H9 (cell line): ENCODE measurements at regions not wholly inside any gene's neighbourhood (a gene's known extent, or its start where the extent isn't known, plus 50 kb on each side); places are given as distances from the start of the nearest gene placed in this dataset.
A peak's percentile ranks its signal among the peaks of the same experiment; 100 is the strongest.

ENCODE experiments used
- DNase-seq: peaks from one replicate; pipeline ENCODE4 v3.0.0-alpha.2; 2017
- H2AFZ ChIP-seq: one replicate; pipeline ENCODE4 v1.6.1; 2013; ENCODE audit warnings: mild to moderate bottlenecking, low read length, control low read depth, moderate library complexity
- H2AK5ac ChIP-seq: 2 replicates; pipeline ENCODE4 v1.6.1; 2013; ENCODE audit warnings: low read length, control low read depth, mixed read lengths; ENCODE audit not compliant: insufficient read length
- H2BK120ac ChIP-seq: one replicate; pipeline ENCODE4 v1.6.1; 2013; ENCODE audit warnings: low read depth, mild to moderate bottlenecking, low read length, control low read depth, inconsistent platforms; ENCODE audit not compliant: poor library complexity, severe bottlenecking
- H2BK12ac ChIP-seq: 2 replicates; pipeline ENCODE4 v1.6.1; 2013; ENCODE audit warnings: low read length, control low read depth, mixed read lengths, low read depth; ENCODE audit not compliant: insufficient read length
- H2BK15ac ChIP-seq: 2 replicates; pipeline ENCODE4 v1.6.1; 2013; ENCODE audit warnings: low read depth, low read length, control low read depth
- H2BK20ac ChIP-seq: one replicate; pipeline ENCODE4 v1.6.1; 2013; ENCODE audit warnings: low read depth, mild to moderate bottlenecking, low read length, control low read depth, inconsistent platforms; ENCODE audit not compliant: poor library complexity, severe bottlenecking
- H2BK5ac ChIP-seq: 2 replicates; pipeline ENCODE4 v1.6.1; 2013; ENCODE audit warnings: low read length, control low read depth, mixed read lengths; ENCODE audit not compliant: insufficient read length
- H3K14ac ChIP-seq: 2 replicates; pipeline ENCODE4 v1.6.1; 2013; ENCODE audit warnings: low read length, control low read depth; ENCODE audit not compliant: insufficient read depth
- H3K18ac ChIP-seq: 2 replicates; pipeline ENCODE4 v1.6.1; 2013; ENCODE audit warnings: low read depth, mild to moderate bottlenecking, mixed read lengths, low read length, control low read depth; ENCODE audit not compliant: insufficient read length
- H3K23ac ChIP-seq: 2 replicates; pipeline ENCODE4 v1.6.1; 2013; ENCODE audit warnings: low read length, control low read depth, mixed read lengths, low read depth; ENCODE audit not compliant: insufficient read length
- H3K23me2 ChIP-seq: 2 replicates; pipeline ENCODE4 v1.6.1; 2013; ENCODE audit warnings: low read depth, mild to moderate bottlenecking, mixed read lengths, low read length, control low read depth; ENCODE audit not compliant: insufficient read length, poor library complexity, severe bottlenecking
- H3K27ac ChIP-seq: 2 replicates; pipeline ENCODE4 v1.5.1; 2013; ENCODE audit warnings: low read length, control low read depth, mixed read lengths, low read depth; ENCODE audit not compliant: insufficient read length
- H3K27me3 ChIP-seq: 2 replicates; pipeline ENCODE4 v1.6.1; 2013; ENCODE audit warnings: low read length, control low read depth, inconsistent platforms; ENCODE audit not compliant: insufficient read depth
- H3K4ac ChIP-seq: 2 replicates; pipeline ENCODE4 v1.6.1; 2013; ENCODE audit warnings: low read depth, mild to moderate bottlenecking, control low read depth, inconsistent platforms, low read length, moderate library complexity
- H3K4me1 ChIP-seq: 2 replicates; pipeline ENCODE4 v1.6.1; 2013; ENCODE audit warnings: low read length, control low read depth, inconsistent platforms; ENCODE audit not compliant: insufficient read depth
- H3K4me2 ChIP-seq: 2 replicates; pipeline ENCODE4 v1.6.1; 2013; ENCODE audit warnings: low read length, control low read depth, mixed read lengths; ENCODE audit not compliant: insufficient read length, insufficient read depth
- H3K56ac ChIP-seq: 2 replicates; pipeline ENCODE4 v1.6.1; 2013; ENCODE audit warnings: low read depth, mild to moderate bottlenecking, mixed read lengths, low read length, control low read depth; ENCODE audit not compliant: insufficient read length
- H3K79me1 ChIP-seq: 2 replicates; pipeline ENCODE4 v1.6.1; 2013; ENCODE audit warnings: low read depth, mild to moderate bottlenecking, moderate library complexity, low read length, control low read depth, inconsistent platforms; ENCODE audit not compliant: insufficient read depth, poor library complexity, severe bottlenecking
- H3K79me2 ChIP-seq: 2 replicates; pipeline ENCODE4 v1.6.1; 2013; ENCODE audit warnings: low read length, control low read depth, inconsistent platforms; ENCODE audit not compliant: insufficient read depth
- H3K9ac ChIP-seq: 2 replicates; pipeline ENCODE4 v1.6.1; 2013; ENCODE audit warnings: low read length, control low read depth, mixed read lengths; ENCODE audit not compliant: insufficient read length; ENCODE audit errors: extremely low read depth
- H3K9me3 ChIP-seq: one replicate; pipeline ENCODE4 v1.6.1; 2013; ENCODE audit warnings: low read depth, low read length, inconsistent platforms; ENCODE audit not compliant: control insufficient read depth
- H3T11ph ChIP-seq: one replicate; pipeline ENCODE4 v1.6.1; 2013; ENCODE audit warnings: mild to moderate bottlenecking, low read length, control low read depth, inconsistent platforms
- H4K20me1 ChIP-seq: one replicate; pipeline ENCODE4 v1.6.1; 2013; ENCODE audit not compliant: control insufficient read depth, insufficient read length, insufficient read depth
- H4K5ac ChIP-seq: 2 replicates; pipeline ENCODE4 v1.6.1; 2013; ENCODE audit warnings: low read depth, mild to moderate bottlenecking, mixed read lengths, low read length, control low read depth; ENCODE audit not compliant: insufficient read length
- H4K8ac ChIP-seq: replicated peaks from 2 replicates; pipeline ENCODE4 v1.6.1; 2013; ENCODE audit warnings: low read length, control low read depth, mixed read lengths, low read depth; ENCODE audit not compliant: insufficient read length
- H4K91ac ChIP-seq: 2 replicates; pipeline ENCODE4 v1.6.1; 2013; ENCODE audit warnings: low read depth, mild to moderate bottlenecking, moderate library complexity, mixed read lengths, low read length, control low read depth; ENCODE audit not compliant: insufficient read length
- H3K27ac Mint-ChIP-seq, 3 experiments: 2 replicates in 2 of 3; 3 replicates in 1 of 3; pipeline ENCODE4 v1.8.0; 2020 to 2021; ENCODE audit warnings: mixed read lengths in 3 of 3, mild to moderate bottlenecking in 1 of 3, moderate library complexity in 1 of 3
- H3K27me3 Mint-ChIP-seq: 2 replicates; pipeline ENCODE4 v1.8.0; 2021; ENCODE audit warnings: low read depth, mild to moderate bottlenecking, moderate library complexity, mixed read lengths
- H3K36me3 Mint-ChIP-seq, 3 experiments: 2 replicates in 2 of 3; 3 replicates in 1 of 3; pipeline ENCODE4 v1.8.0; 2020 to 2021; ENCODE audit warnings: low read depth in 3 of 3, mixed read lengths in 3 of 3; ENCODE audit not compliant: insufficient read depth in 1 of 3
- H3K4me1 Mint-ChIP-seq, 2 experiments: 2 replicates each; pipeline ENCODE4 v1.8.0; 2020; ENCODE audit warnings: mixed read lengths in 2 of 2
- H3K4me3 Mint-ChIP-seq, 2 experiments: 2 replicates in 1 of 2; 3 replicates in 1 of 2; pipeline ENCODE4 v1.8.0; 2020 to 2021; ENCODE audit warnings: mild to moderate bottlenecking in 2 of 2, mixed read lengths in 2 of 2, moderate library complexity in 1 of 2
- H3K9me3 Mint-ChIP-seq, 2 experiments: 2 replicates in 1 of 2; 3 replicates in 1 of 2; pipeline ENCODE4 v1.8.0; 2020; ENCODE audit warnings: mild to moderate bottlenecking in 2 of 2, mixed read lengths in 2 of 2, moderate library complexity in 1 of 2
- CTCF ChIP-seq: fragments of 200-600 bp; sonication (generic); conservative IDR thresholded peaks from 3 replicates; pipeline ENCODE4 v1.8.0; 2021; ENCODE audit warnings: antibody characterized with exemption, mild to moderate bottlenecking
- WGBS: extraction: QIAGEN DNeasy Blood & Tissue Kit; methylation state at CpG from one replicate; pipeline ENCODE4 v1.1.7; 2013; ENCODE audit warnings: missing lambda C conversion rate, low lambda C conversion rate, mixed read lengths; ENCODE audit not compliant: insufficient read length; ENCODE audit errors: extremely low coverage; 5-methylcytosine and 5-hydroxymethylcytosine counted together

- no peak overlapping the region for H2BK120ac ChIP-seq
- H3K18ac ChIP-seq, result no peak overlapping the region
- no peak overlapping the region for H4K91ac ChIP-seq
- H3T11ph ChIP-seq, result no peak overlapping the region
- H3K4me2 ChIP-seq, result no peak overlapping the region
- H2BK5ac ChIP-seq, result no peak overlapping the region
- no peaks in the 10 kb centered on the region; the same call in 1 of the 2 replicates for H3K27me3 ChIP-seq
- no peak overlapping the region for H2AK5ac ChIP-seq
- Mint-ChIP-seq H3K27ac (peak overlapping the region in 1 of 3 experiments; percentile 52; a peak in 1 of 7 replicates), H3K36me3 (no peaks in the 10 kb centered on the region; a peak in 1 of 7 replicates), H3K4me1 (0 out of 4 replicates have a peak, but pooled peaks cover 0 to 2% of the 10 kb centered on the region in 2 experiments), H3K27me3 (peaks cover 1% of the 10 kb centered on the region; the same call in 1 of the 2 replicates), H3K4me3 (no peak overlapping the region), H3K9me3 (no peaks in the 10 kb centered on the region)
- H4K5ac ChIP-seq, result no peak overlapping the region
- H3K4me1 ChIP-seq, result no peaks in the 10 kb centered on the region
- no peak overlapping the region for H2BK15ac ChIP-seq
- TF ChIP-seq CTCF, result no peak
- no peak overlapping the region for H2BK12ac ChIP-seq
- no peaks in the 10 kb centered on the region for H4K20me1 ChIP-seq
- no peak overlapping the region for H3K23ac ChIP-seq
- no peak overlapping the region for H4K8ac ChIP-seq
- no CpG with 5 or more reads among the region's 9 CpGs for WGBS
- DNase-seq, result no peak
- no peaks in the 10 kb centered on the region for H3K79me2 ChIP-seq
- no peak overlapping the region for H3K4ac ChIP-seq
- H3K9me3 ChIP-seq, result no peaks in the 10 kb centered on the region
- no peaks in the 10 kb centered on the region for H3K79me1 ChIP-seq
- H3K27ac ChIP-seq, result no peak overlapping the region
- no peaks in the 10 kb centered on the region for H3K23me2 ChIP-seq
- no peak overlapping the region for H3K14ac ChIP-seq
- H2AFZ ChIP-seq, result no peak overlapping the region
- H2BK20ac ChIP-seq, result no peak overlapping the region
- no peak overlapping the region for H3K56ac ChIP-seq
- H3K9ac ChIP-seq, result no peak overlapping the region
Measured at GRCh38 chr18:78792094-78792493, 187.5 kb upstream of the SALL3 start.
